Caco-2 (cell line): ENCODE measurements at regions not wholly inside any gene's neighbourhood (a gene's known extent, or its start where the extent isn't known, plus 50 kb on each side); places are given as distances from the start of the nearest gene placed in this dataset.

Experiments
- BruUV-seq: library from RNA; stranded (reverse); fragments of 400-500 nt; replicated peaks from 2 replicates; lab custom pipeline; 2021; lab: Mats Ljungman, UMichigan
- CTCF ChIA-PET: fragments of 300-600 bp; sonication (Branson Sonifier 250); formaldehyde crosslinking; loops from one replicate; lab custom pipeline; 2022; ENCODE audit warnings: antibody characterized with exemption; lab: Charles Lee
- POLR2A ChIA-PET: fragments of 300-600 bp; sonication (Branson Sonifier 250); formaldehyde crosslinking; loops from one replicate; lab custom pipeline; 2022; ENCODE audit warnings: antibody characterized with exemption; lab: Charles Lee
- DNase-seq, 2 experiments: peaks; one replicate each; pipeline versions ENCODE4 v3.0.0 to v3.0.0-alpha.2; 2020 to 2022
- H3K27me3 ChIP-seq: replicated peaks from 2 replicates; pipeline ENCODE4 v1.6.0; 2011; ENCODE audit warnings: low read length; ENCODE audit not compliant: control insufficient read depth, insufficient read depth
- H3K36me3 ChIP-seq: 2 replicates; pipeline ENCODE4 v1.5.1; 2011; ENCODE audit warnings: low read length; ENCODE audit not compliant: control insufficient read depth, insufficient read depth
- H3K4me1 ChIP-seq: fragments of 250-450 bp; sonication (Bioruptor Pico); 2 replicates; pipeline ENCODE4 v1.5.1; 2020; ENCODE audit warnings: mild to moderate bottlenecking
- H3K4me3 ChIP-seq: 2 replicates; pipeline ENCODE4 v1.5.1; 2011; ENCODE audit warnings: low read depth, mild to moderate bottlenecking, control low read depth, low read length
- H3K9me3 ChIP-seq: fragments of 250-450 bp; sonication (Bioruptor Pico); 2 replicates; pipeline ENCODE4 v1.5.1; 2020; ENCODE audit warnings: mild to moderate bottlenecking, moderate library complexity
- H3K27ac Mint-ChIP-seq: one replicate; pipeline ENCODE4 v1.8.0; 2022; ENCODE audit warnings: mixed read lengths; ENCODE audit not compliant: unreplicated experiment
- H3K27me3 Mint-ChIP-seq: one replicate; pipeline ENCODE4 v1.8.0; 2022; ENCODE audit warnings: mixed read lengths; ENCODE audit not compliant: insufficient read depth, unreplicated experiment
- H3K36me3 Mint-ChIP-seq: one replicate; pipeline ENCODE4 v1.8.0; 2022; ENCODE audit warnings: mild to moderate bottlenecking, mixed read lengths; ENCODE audit not compliant: insufficient read depth, unreplicated experiment
- H3K4me1 Mint-ChIP-seq: one replicate; pipeline ENCODE4 v1.8.0; 2022; ENCODE audit warnings: low read depth, mixed read lengths; ENCODE audit not compliant: unreplicated experiment
- H3K4me3 Mint-ChIP-seq: one replicate; pipeline ENCODE4 v1.8.0; 2022; ENCODE audit warnings: mild to moderate bottlenecking, moderate library complexity, mixed read lengths; ENCODE audit not compliant: unreplicated experiment
- H3K9me3 Mint-ChIP-seq: one replicate; pipeline ENCODE4 v1.8.0; 2022; ENCODE audit warnings: mixed read lengths; ENCODE audit not compliant: unreplicated experiment
- CTCF ChIP-seq, 2 experiments: fragments of 200-600 bp in 1 of 2; IDR thresholded peaks; 1 replicate in 1 of 2; 2 replicates in 1 of 2; pipeline versions ENCODE4 v1.5.1 to v1.8.0; 2011 to 2022; ENCODE audit warnings: antibody characterized with exemption in 1 of 2, control low read depth in 1 of 2, inconsistent platforms in 1 of 2, low read depth in 1 of 2, low read length in 1 of 2, mild to moderate bottlenecking in 1 of 2, moderate library complexity in 1 of 2; ENCODE audit not compliant: insufficient read depth in 1 of 2, severe bottlenecking in 1 of 2, unreplicated experiment in 1 of 2
- intact Hi-C: fragments of 100-400 bp; cut with micrococcal nuclease; formaldehyde crosslinking; loops from one replicate; pipeline ENCODE4 v1.10.0; 2022; ENCODE audit not compliant: unreplicated experiment

GRCh38 chr2:64792300-64792699 is 138.6 kb upstream of the SERTAD2 start:
- Mint-ChIP-seq H3K27ac (no peak overlapping the region), H3K36me3 (no peaks in the 10 kb centered on the region), H3K9me3 (no peaks in the 10 kb centered on the region), H3K4me3 (no peak overlapping the region), H3K27me3 (no peaks in the 10 kb centered on the region), H3K4me1 (peaks cover 6% of the 10 kb centered on the region)
- ChIA-PET POLR2A (no interaction called here), CTCF (interaction anchor here (0.6 to 1.4 kb wide), 5 partner anchors 24 to 147 kb away, joined by 3 to 7 read pairs (median 4); no protein-coding TSS in a partner anchor)
- intact Hi-C loops, result loop anchor here (1.0 kb wide), 1 partner anchor 146 kb away; no protein-coding TSS in a partner anchor
- Histone ChIP-seq H3K4me1 (peaks cover 13% of the 10 kb centered on the region), H3K9me3 (no peaks in the 10 kb centered on the region), H3K36me3 (no peaks in the 10 kb centered on the region), H3K27me3 (no peaks in the 10 kb centered on the region), H3K4me3 (no peak overlapping the region)
- TF ChIP-seq CTCF (IDR thresholded peaks at IDR 0.05; ENCODE audit: insufficient read depth in 1 of 2, low read depth in 1 of 2, low read length in 1 of 2, severe bottlenecking in 1 of 2, unreplicated experiment in 1 of 2), result peak; percentile 30
- no peak for DNase-seq
- no TSS peak for BruUV-seq

GRCh38 chr2:64792995-64793639 is 139.4 kb upstream of the SERTAD2 start:
- Mint-ChIP-seq H3K9me3 (no peaks in the 10 kb centered on the region), H3K4me1 (peaks cover 6% of the 10 kb centered on the region), H3K36me3 (no peaks in the 10 kb centered on the region), H3K27ac (no peak overlapping the region), H3K27me3 (no peaks in the 10 kb centered on the region), H3K4me3 (no peak overlapping the region)
- ChIA-PET POLR2A (no interaction called here), CTCF (interaction anchor here (0.6 to 1.4 kb wide), 5 partner anchors 25 to 148 kb away, joined by 3 to 7 read pairs (median 4); no protein-coding TSS in a partner anchor)
- Histone ChIP-seq H3K4me1 (peaks cover 13% of the 10 kb centered on the region), H3K27me3 (no peaks in the 10 kb centered on the region), H3K4me3 (no peak overlapping the region), H3K9me3 (no peaks in the 10 kb centered on the region), H3K36me3 (no peaks in the 10 kb centered on the region)
- no peak for DNase-seq
- BruUV-seq, result no TSS peak
- intact Hi-C loops, result loop anchor here (1.0 kb wide), 1 partner anchor 147 kb away; no protein-coding TSS in a partner anchor
- TF ChIP-seq CTCF (IDR thresholded peaks at IDR 0.05; ENCODE audit: insufficient read depth in 1 of 2, low read depth in 1 of 2, low read length in 1 of 2, severe bottlenecking in 1 of 2, unreplicated experiment in 1 of 2), result no peak

GRCh38 chr2:64793701-64794100 is 140.0 kb upstream of the SERTAD2 start:
- Mint-ChIP-seq H3K36me3 (no peaks in the 10 kb centered on the region), H3K4me1 (peaks cover 6% of the 10 kb centered on the region), H3K27me3 (no peaks in the 10 kb centered on the region), H3K27ac (no peak overlapping the region), H3K4me3 (no peak overlapping the region), H3K9me3 (no peaks in the 10 kb centered on the region)
- TF ChIP-seq CTCF (IDR thresholded peaks at IDR 0.05; ENCODE audit: insufficient read depth in 1 of 2, low read depth in 1 of 2, low read length in 1 of 2, severe bottlenecking in 1 of 2, unreplicated experiment in 1 of 2), result no peak
- peaks cover 13% of the 10 kb centered on the region for H3K4me1 ChIP-seq
- no peak for DNase-seq
- ChIA-PET CTCF (no interaction called here), POLR2A (no interaction called here)
- H3K4me3 ChIP-seq, result no peak overlapping the region
- no TSS peak for BruUV-seq
- intact Hi-C loops, result no loop called here
- H3K27me3 ChIP-seq, result no peaks in the 10 kb centered on the region
- H3K36me3 ChIP-seq, result no peaks in the 10 kb centered on the region
- H3K9me3 ChIP-seq, result no peaks in the 10 kb centered on the region
